G401 (cell line): ENCODE measurements at regions not wholly inside any gene's neighbourhood (a gene's known extent, or its start where the extent isn't known, plus 50 kb on each side); places are given as distances from the start of the nearest gene placed in this dataset.
"Not testable (repeated sequence)": the region's sequence is repeated elsewhere in the genome, so short reads cannot be mapped to it uniquely, and the experiment has no call there.

ENCODE experiments used
- DNase-seq: peaks from one replicate; pipeline ENCODE4 v3.0.0-alpha.2; 2015; ENCODE audit warnings: low spot score
- in situ Hi-C: cut with HindIII; loops from 2 replicates; pipeline ENCODE4 v1.10.0; 2016; ENCODE audit warnings: low sequenced_read_pairs, mixed read lengths

DNA sequence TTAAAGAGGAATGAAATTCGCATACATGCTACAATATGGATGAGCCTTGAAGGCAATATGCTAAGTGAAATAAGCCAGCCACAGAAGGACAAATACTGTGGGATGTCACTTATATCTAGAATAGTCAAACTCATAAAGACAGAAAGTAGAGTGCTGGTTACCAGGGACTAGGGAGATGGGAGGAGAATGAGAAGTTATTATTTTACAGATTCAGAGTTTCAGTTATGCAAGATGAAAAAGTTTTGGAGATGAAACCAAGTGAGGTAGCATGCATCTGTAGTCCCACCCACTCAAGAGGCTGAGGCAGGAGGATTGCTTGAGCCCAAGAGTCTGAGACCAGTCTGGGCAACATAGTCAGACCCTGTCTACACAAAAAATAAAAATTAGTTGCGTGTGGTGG lies 82.5 kb upstream of the ARID1B start:
- DNase-seq, result no peak
- in situ Hi-C loops, result no loop called here

DNA sequence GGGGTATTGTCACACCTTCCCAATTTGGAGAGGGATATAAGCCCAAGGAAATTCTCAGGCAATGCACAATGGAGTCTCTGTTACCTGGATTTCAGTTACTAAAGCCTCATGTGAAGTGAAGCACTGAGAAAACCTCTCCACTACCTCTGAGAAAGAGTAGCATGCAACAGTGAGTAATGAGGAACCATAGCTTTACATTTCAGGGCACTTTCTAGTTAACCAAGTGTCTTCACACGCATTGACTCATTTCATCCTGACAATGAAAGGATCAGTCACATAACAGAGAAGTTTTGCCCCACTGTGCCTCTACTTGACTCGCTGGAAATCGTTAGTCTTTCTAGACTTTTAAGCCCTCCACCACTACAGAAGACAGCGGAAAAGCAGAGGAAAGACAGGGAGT lies 86.2 kb upstream of the ARID1B start:
- no peak for DNase-seq
- in situ Hi-C loops, result no loop called here

DNA sequence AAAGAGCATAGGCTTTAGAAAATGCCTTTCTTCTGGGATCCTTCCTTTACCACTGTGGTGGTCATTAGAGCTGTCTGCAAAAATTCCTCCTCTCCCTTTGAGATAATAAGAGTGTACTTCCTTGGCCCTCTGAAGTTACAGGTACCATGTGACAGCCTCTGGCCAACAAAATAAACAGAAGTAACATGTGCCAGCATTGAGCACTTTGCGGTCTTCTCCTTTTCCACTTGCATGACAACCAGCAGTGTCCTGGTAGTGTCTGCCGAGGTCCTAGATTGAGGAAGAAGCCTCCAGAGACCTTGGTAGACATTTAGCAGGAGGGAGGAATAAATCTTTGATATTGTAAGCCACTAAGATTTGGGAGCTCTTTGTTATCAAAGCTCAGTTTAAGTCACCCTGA lies 87.5 kb upstream of the ARID1B start:
- DNase-seq, result no peak
- in situ Hi-C loops, result no loop called here

DNA sequence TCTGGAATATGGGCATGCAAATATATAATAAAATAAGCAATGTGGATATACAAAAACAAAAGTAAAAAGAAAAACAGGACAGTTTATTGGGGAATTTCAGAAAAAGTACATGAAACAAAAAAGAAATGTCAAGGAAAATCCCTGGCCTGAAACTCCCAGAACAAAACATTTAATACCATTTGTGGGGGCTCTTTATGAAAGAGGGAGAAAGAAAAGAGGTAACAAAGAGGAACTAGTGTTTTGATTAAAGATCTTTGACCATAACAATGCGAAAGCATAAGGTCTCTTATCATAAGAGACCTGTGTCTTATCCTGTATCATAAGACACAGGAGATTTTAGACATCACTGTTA lies 88.6 kb upstream of the ARID1B start:
- no peak for DNase-seq
- in situ Hi-C loops, result no loop called here

DNA sequence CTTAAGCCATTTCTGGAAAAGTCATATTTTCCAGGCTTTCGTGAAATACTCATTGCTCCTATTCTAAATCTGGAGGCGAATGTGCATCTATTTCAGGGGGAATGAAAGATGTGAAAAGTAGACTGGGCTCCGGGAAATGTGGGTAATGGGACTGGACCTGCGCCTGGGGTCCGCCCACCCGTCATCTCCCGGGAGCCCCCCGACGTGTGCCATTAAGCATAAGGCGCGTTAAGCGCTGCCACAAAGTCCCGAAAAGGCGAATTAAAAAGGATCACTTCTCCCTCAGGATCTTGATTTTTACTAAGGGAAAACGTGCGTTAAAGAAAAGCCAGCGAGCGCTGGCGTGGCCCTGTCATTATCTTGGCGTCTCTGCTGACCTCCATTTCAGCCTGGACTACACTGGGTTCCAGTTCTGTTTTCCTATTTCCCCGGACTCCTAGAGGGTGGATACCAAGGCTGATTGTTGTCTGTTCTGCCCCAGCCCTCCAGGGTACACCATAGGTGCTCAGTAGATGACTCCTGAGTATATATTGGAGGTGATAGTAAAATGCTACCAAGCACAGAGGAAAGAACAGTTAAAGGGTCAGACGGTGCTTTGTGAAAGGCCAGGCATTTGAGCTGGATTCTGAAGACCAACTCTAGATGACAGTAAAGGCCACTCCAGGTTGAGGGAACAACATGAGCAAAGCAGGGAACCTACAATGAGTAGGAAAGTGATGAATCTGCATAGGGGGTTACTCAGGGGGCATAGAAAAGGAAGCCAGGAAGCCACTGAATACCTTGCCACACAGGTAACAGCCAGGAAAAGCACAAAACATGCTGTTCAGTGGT lies 89.2 kb upstream of the ARID1B start:
- in situ Hi-C loops, result no loop called here
- DNase-seq, result peak; percentile 82

DNA sequence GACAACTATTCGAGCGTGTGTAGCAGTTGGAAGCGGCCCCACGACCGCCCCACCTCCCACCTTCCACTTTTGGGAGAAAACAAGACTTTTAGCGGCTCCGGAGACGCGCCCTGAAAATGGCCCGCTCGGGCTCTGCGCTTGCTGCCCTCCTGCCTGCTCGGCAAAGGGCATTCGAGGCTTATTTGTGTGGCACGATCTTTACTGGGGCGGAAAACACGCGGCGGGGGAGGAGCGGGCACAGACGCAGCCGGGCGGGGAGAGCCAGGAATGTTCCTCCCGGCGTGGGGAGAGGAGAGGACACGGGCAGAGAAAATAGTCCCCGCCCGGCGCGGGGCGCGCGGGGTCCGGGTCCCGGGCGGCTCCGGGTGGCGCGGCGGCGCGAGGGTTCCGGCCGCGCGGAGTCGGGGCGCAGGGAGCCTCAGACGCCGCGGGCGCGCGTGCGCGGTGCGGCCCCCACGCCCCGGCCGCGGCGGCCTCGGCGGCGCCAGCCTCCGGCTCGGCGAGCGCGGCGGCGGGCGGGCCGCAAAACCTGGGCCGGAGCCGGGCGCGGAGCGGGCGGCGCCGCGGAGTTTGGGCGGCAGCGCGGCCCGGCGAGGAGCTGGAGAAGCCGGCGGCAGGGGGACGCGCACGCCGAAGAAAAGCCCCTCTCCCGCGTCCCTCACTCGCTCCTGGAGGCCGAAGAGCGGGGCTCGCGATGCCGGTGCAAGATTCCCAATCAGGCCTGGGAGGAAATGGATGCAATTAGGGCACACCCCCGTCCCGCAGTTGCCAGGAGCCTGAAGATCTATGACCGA lies 90.0 kb upstream of the ARID1B start:
- in situ Hi-C loops, result no loop called here

DNA sequence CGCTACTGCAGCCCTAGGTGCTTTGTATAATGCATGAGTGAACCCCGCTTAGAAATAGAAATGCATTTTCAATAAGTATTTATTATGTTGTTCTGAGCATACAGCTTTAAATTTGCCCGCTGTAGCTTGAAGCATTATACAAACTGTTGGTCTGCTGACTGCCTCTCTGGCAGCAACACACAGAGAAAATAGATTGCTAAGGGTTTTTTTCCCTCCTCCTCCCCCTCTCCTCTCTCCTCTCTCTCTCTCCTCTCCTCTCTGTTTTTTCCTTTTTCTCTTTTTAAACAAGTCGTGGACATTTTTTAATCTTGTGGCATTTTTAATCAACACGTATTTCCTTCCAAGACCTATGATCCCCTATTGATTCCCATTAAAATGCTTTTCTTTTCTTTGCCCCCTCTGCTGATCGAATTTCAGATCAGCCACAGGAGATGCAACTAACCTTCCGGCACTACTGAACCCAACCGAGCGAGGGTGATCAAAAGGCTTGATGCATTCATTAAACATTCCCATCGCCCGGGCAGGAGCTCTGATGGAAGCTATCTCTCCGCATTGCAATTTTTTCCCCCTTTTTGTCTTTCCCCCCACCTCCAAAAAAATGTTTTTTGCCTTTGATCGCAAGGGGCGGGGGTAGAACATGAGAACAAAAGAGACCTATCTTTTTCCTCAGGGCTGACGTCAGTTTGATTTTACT lies 90.7 kb upstream of the ARID1B start:
- in situ Hi-C loops, result no loop called here
- peak; percentile 87 for DNase-seq

More for the DNA sequence above, 90.0 kb upstream of the ARID1B start:
- peak; percentile 96 for DNase-seq

DNA sequence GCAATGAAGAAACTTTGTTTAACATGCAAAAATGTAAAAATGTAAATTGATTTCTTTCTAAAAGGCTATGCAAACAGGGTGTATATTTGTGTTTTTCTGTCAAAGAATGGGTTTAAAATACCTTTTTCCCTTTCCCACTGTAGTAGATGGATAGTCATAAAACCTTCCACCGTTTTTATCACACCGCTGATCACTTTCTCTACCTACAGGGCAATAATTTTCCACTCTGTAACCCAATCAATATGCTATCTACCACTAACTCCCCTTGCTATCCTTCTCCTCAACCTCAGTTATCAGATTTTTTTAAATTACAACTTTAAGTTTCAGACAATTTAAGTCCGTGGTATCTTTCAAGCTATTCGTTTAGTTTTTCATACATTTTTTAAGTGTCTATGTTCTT lies 91.4 kb upstream of the ARID1B start:
- no peak for DNase-seq
- in situ Hi-C loops, result no loop called here

DNA sequence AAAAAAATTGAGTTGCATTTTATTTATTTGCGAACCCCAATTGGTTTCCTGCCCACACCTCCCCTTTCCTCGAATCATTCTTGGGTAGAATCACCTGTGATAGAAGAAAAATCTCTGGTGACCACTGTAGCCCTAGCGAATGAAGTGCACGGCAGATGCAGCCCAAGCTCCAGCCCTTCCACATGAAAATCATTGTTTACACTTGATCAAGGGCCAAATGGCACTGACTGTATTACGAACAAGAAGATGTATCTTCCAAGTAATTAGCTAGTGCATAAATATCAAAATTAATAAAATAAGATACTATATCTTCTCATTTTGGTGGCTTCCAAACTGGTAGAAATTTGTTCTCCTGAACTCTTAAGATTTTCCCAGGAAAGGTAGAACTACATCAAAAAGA lies 93.4 kb upstream of the ARID1B start:
- in situ Hi-C loops, result no loop called here
- no peak for DNase-seq

DNA sequence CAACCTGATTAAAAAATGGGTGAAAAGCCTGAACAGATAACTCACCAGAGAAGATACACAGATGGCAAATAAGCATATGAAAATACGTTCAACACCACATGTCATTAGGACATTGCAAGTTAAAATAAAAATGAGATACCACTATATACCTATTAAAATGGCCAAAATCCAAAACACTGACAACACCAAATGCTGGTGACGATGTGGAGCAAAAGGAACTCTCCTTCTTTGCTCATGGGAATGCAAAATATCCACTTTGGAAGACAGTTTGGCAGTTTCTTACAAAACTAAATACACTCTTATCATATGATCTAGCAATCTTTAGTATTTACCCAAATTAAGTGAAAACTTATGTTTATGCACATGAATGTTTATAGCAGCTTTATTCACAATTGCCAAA lies 100.5 kb upstream of the ARID1B start:
- no peak for DNase-seq
- in situ Hi-C loops, result no loop called here

DNA sequence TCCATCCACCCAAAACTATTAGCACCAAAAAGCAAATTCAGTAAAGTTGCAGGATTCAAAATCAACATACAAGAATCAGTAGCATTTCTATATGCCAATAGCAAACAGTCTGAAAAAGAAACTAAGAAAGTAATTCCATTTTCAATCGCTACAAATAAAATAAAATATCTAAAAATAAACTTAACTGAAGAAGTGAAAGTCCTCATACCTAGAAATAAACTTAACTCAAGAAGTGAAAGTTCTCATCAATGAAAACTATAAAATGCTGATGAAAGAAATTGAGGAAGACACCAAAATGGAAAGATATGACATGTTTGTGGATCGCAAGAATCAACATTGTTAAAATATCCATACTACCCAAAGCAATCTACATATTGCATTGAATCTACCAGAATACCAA lies 103.0 kb upstream of the ARID1B start:
- DNase-seq, result no peak
- in situ Hi-C loops, result no loop called here

DNA sequence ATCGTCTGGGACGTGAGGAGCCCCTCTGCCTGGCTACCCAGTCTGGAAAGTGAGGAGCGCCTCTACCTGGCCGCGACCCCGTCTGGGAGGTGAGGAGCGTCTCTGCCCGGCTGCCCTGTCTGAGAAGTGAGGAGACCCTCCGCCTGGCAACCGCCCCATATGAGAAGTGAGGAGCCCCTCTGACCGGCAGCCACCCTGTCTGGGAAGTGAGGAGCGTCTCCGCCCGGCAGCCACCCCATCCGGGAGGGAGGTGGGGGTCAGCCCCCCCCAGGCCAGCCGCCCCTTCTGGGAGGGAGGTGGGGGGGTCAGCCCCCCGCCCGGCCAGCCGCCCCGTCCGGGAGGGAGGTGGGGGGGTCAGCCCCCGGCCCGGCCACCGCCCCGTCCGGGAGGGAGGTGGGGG lies 107.1 kb upstream of the ARID1B start:
- in situ Hi-C loops, DNase-seq: not testable (repeated sequence)

DNA sequence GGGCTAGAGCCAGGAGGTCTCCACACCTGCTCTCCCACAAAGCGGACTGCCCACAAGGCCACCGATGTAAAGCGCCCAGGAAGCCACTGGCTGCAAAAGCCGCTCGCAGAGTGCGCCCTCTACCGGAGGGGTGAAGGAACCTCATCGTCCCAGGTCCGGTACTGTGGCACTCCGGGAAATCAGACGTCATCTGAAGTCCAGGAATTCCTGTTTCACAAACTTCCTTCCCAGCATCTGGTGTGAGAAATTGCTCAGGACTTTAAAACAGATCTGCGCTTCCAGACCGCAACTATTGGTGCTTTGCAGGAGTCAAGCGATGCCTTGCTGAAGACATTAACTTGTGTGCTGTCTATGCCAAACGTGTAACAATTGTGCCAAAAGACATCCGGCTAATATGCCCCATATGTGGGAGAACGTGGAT lies 115.1 kb upstream of the ARID1B start:
- in situ Hi-C loops, result no loop called here
- DNase-seq, result no peak

DNA sequence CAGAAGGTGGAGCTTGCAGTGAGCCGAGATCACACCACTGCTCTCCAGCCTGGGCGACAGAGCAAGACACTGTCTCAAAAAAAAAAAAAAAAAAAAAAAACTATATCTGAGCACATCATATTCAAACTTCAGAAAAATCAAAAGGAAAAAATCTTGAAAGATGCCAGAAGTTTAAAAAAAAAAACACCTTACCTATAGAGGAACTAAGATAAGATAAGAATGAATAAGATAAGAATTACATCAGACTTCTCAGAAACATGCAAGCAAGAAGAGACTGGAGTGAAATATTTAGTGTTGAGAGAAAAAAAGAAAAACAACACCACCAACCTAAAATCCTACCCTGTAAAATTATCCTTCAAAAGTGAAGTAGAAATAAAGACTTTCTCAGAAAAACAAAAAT lies 116.8 kb upstream of the ARID1B start:
- in situ Hi-C loops, result no loop called here
- DNase-seq, result no peak

DNA sequence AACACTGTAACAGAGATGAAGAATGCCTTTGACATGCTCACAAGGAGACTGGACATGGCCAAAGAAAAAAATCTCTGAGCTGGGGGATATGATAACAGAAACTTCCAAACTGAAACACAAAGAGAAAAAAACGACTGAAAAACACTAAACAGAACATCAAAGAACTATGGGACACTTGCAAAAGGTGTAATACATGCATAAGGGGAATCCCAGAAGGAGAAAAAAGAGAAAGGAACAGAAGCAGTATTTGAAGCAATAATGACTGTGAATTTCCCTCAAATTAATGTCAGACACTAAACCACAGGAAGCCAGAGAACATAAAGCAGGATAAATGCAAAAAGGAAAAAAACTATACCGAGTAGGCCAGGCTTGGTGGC lies 117.4 kb upstream of the ARID1B start:
- no peak for DNase-seq
- in situ Hi-C loops, result no loop called here

DNA sequence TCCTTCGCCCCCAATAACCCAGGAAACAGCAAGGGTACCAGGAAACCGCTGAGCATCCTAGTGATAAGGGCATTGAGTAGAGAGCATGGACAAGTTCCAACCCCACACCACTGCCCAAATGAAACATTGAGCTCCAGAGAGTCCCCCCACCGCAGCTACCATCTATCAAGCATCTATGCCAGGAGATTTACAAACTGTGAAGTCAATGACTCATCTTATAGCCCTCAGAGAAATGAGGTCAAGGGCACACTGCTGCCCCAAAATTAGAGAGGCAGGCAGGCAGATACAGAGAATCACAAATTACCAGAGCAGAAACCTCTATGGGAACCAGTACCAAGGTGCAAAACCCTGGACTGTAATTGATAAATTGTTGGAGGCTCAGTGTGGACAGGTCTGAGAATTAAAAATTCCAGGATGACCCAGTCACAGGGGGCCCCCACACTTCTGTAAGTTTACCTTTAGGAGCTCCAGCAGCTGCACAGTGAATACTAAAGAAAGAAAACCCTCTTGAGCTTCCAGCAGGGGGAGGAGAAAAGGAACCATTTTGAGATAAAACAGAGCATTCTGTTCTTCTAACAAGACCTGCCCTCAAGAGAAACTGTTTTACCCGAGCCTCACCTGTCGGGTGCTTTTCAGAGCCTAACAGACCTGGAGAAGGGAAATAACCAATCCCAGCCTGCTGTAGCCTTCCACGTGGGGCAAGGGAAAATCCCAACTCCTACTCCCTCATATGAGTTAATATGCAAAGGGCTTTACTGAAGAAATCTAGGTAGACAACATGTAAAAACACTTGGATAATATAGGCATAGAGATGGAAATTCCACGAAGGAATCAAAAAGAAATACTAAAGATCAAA lies 118.0 kb upstream of the ARID1B start:
- no peak for DNase-seq
- in situ Hi-C loops, result no loop called here

DNA sequence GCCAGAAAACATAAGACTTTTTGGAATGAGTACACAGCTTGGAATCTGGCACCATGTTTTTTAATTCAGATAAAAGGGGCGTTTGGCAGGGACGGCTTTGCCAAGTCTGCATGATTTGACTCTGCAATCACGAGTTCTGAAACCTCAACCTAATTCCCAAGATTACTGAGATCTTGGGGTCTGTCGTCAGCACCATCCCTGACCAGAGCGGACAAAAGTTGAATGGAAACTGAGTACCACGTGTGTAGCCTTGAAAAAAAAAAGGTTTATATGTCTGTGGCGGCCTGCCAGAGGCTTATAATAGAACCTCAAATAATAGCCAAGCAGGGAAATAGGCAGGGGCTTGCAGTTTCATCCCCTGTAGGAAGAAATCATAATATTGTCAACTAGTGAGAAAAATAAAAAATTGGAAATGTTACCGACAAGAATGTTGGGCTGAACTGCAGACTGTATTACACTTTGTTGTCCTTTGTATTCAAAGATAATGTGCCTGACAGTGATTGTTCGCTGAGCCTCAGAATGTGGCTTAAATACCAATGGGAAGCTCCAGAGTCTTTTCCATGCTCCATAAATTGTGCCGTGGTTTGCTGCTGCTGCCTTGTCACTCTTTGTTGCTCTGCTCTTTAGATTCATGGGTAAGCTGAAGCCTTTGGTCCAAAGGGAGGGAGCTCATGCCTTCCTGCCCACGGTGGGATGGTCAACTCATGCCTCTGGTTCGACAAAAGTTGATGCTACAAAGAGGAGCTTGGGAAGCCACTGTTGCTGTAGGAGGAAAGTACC lies 118.8 kb upstream of the ARID1B start:
- no peak for DNase-seq
- in situ Hi-C loops, result no loop called here

DNA sequence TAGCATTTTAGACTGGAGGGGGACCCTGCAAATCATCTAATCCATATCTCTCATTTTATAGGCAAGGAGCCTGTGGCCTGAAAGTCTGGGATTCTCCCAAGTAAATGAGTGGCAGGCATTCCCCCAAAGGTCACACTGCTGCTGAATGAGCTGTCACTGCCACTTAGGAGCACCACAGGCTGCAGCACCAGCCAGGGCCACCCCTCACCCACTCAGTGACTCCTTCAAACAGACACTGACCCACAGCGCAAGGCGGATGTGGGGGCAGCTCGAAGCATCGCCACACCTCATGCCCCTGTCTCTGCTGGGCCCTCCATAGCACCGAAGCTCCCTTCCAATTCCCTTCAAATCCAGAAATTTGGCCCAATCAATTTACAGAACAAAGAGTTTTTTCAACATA lies 119.9 kb upstream of the ARID1B start:
- in situ Hi-C loops, result no loop called here
- no peak for DNase-seq
